ENCODE measurements at regions not wholly inside any gene's neighbourhood (a gene's known extent, or its start where the extent isn't known, plus 50 kb on each side); places are given as distances from the start of the nearest gene placed in this dataset.

DNA sequence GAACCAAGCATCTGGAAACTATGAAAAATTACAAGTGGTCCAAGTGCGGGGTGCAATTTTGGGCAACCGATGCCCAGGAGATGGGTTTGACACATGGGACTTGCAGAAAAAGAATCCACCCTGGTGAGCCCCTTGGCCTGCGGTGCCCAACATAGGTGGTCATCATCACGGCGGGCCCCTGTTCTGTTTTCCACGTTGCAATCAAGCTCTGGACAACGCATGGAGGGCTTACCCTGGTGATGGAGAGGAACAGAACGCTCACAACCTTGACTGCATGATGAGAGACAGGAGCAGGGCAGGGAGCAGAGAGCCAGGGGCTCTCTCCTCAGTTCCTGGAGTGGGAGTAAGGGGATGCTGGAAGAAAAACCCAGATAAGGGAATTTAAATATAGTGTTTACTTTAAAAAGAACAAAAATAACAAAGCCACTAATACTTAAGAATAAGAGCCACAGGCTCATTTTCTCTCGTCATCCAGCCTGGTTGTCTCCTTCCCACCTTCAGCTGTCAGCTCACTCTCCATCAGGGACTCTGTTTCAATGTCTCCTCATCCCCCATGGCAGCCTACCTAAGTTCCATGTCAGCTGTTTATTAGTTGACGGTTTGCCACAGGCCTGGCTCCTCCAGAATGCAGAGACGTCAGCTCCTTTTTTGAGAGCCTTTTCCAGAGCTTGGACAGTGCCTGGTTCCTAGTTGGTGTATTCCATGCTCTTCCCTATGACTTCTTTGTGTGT lies 172.1 kb downstream of the GADD45G start:
- Histone ChIP-seq H3K4me2 (ENCODE audit: low read length) (no peak overlapping the region), H3K9me3 (ENCODE audit: control insufficient read depth in 1 of 2, insufficient read depth in 1 of 2, low read depth in 1 of 2, low read length in 2 of 2) (no peaks in the 10 kb centered on the region), H2AFZ (ENCODE audit: low read depth, low read length, poor library complexity, severe bottlenecking) (no peak overlapping the region), H3K27me3 (ENCODE audit: insufficient read depth, low read length) (peaks cover 46% of the 10 kb centered on the region), H3K9me2 (ENCODE audit: insufficient read depth) (no peaks in the 10 kb centered on the region), H3K4me3 (replicated peaks in 1 of 2; ENCODE audit: low read depth in 1 of 2, low read length in 2 of 2) (no peak overlapping the region), H3K9ac (ENCODE audit: low read length) (no peak overlapping the region), H3K79me2 (ENCODE audit: insufficient read depth, low read length) (no peaks in the 10 kb centered on the region), H3K36me3 (ENCODE audit: control insufficient read depth in 1 of 2, insufficient read depth in 2 of 2, low read length in 2 of 2) (no peaks in the 10 kb centered on the region), H3K27ac (ENCODE audit: low read depth, low read length) (no peak overlapping the region), H3K4me1 (ENCODE audit: control insufficient read depth in 1 of 2, insufficient read depth in 2 of 2, low read length in 2 of 2) (no peaks in the 10 kb centered on the region), H4K20me1 (ENCODE audit: insufficient read depth) (no peaks in the 10 kb centered on the region)
- RAD21 ChIA-PET (ENCODE audit: low non-redundant PET in 1 of 2, low total read pairs in 2 of 2, uncharacterized antibody in 2 of 2, unreplicated experiment in 2 of 2), result interaction anchor here in 1 of 2 experiments (0.6 kb wide), 1 partner anchor 595 kb away, joined by 3 read pairs; no protein-coding TSS in a partner anchor
- CTCF ChIA-PET, result no interaction called here
- intact Hi-C loops (cut with micrococcal nuclease), result no loop called here
- POLR2A ChIA-PET, result no interaction called here
- DNase-seq (ENCODE audit: low read depth, low spot score) (no peak), ATAC-seq (no peak)
- no peak for TF ChIP-seq ELF1 (IDR thresholded peaks at IDR 0.05; ENCODE audit: borderline replicate concordance, low read depth)
- no peak for TF ChIP-seq EZH2 (IDR thresholded peaks at IDR 0.05)
- no peak for TF ChIP-seq YY1 (IDR thresholded peaks at IDR 0.05; ENCODE audit: extremely low read depth, insufficient replicate concordance, low read depth, low read length)
- BruUV-seq (replicated peaks), result no TSS peak

DNA sequence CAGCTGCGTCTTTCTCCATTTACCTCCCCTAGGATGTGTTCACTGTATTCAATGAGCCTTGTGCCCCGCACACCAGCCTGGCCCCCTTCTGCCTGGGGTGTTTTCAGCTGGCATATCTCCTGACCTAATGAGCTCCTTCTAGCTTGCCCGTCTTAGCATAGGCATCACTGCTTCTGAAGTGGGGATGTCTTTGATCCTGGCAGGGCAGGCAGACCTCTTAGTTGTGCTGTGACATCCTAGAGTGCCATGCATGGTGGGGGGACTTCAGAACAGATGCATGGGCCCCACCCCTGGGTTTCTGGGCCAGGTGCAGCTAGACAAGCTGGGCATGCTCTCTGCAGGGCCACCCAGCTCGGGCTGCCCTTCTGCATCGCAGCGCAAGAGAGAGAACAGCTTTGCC lies 172.7 kb downstream of the GADD45G start:
- POLR2A ChIA-PET, result no interaction called here
- TF ChIP-seq SIN3A (IDR thresholded peaks at IDR 0.05; ENCODE audit: low read depth) (no peak), SP1 (IDR thresholded peaks at IDR 0.05; ENCODE audit: low read depth) (no peak), ZNF274 (IDR thresholded peaks at IDR 0.05; ENCODE audit: low read depth, low read length) (no peak), POLR2AphosphoS5 (IDR thresholded peaks at IDR 0.05; ENCODE audit: low read depth, low read length) (no peak), TCF7L2 (IDR thresholded peaks at IDR 0.05; ENCODE audit: borderline replicate concordance, extremely low read depth, insufficient read depth, insufficient read length) (no peak), EGR1 (IDR thresholded peaks at IDR 0.05; ENCODE audit: low read depth) (no peak), ELF1 (IDR thresholded peaks at IDR 0.05; ENCODE audit: borderline replicate concordance, low read depth) (no peak), YY1 (IDR thresholded peaks at IDR 0.05; ENCODE audit: extremely low read depth, insufficient replicate concordance, low read depth, low read length) (no peak), CBX3 (IDR thresholded peaks at IDR 0.05; ENCODE audit: low read depth) (no peak), RAD21 (IDR thresholded peaks at IDR 0.05; ENCODE audit: low read depth) (no peak), MAX (IDR thresholded peaks at IDR 0.05) (no peak), JUND (IDR thresholded peaks at IDR 0.05) (no peak), ATF3 (IDR thresholded peaks at IDR 0.05) (no peak), POLR2A (IDR thresholded peaks at IDR 0.05; ENCODE audit: borderline replicate concordance, extremely low read depth, insufficient read depth, insufficient read length) (no peak), FOSL1 (IDR thresholded peaks at IDR 0.05; ENCODE audit: low read depth) (no peak), EZH2 (IDR thresholded peaks at IDR 0.05) (no peak), ZFX (IDR thresholded peaks at IDR 0.05) (no peak), SRF (IDR thresholded peaks at IDR 0.05; ENCODE audit: low read depth) (no peak)
- TF ChIP-seq, protein P1, sequence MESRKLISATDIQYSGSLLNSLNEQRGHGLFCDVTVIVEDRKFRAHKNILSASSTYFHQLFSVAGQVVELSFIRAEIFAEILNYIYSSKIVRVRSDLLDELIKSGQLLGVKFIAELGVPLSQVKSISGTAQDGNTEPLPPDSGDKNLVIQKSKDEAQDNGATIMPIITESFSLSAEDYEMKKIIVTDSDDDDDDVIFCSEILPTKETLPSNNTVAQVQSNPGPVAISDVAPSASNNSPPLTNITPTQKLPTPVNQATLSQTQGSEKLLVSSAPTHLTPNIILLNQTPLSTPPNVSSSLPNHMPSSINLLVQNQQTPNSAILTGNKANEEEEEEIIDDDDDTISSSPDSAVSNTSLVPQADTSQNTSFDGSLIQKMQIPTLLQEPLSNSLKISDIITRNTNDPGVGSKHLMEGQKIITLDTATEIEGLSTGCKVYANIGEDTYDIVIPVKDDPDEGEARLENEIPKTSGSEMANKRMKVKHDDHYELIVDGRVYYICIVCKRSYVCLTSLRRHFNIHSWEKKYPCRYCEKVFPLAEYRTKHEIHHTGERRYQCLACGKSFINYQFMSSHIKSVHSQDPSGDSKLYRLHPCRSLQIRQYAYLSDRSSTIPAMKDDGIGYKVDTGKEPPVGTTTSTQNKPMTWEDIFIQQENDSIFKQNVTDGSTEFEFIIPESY (IDR thresholded peaks at IDR 0.05; ENCODE audit: extremely low read depth, insufficient replicate concordance, low read length), result no peak

More for the DNA sequence above, 172.7 kb downstream of the GADD45G start:
- peaks cover 46% of the 10 kb centered on the region for H3K27me3 ChIP-seq (ENCODE audit: insufficient read depth, low read length)
- no peak overlapping the region for H3K9ac ChIP-seq (ENCODE audit: low read length)
- CTCF ChIA-PET, result no interaction called here
- no peaks in the 10 kb centered on the region for H3K9me2 ChIP-seq (ENCODE audit: insufficient read depth)
- H3K4me3 ChIP-seq (replicated peaks in 1 of 2; ENCODE audit: low read depth in 1 of 2, low read length in 2 of 2), result no peak overlapping the region
- DNase-seq (ENCODE audit: low read depth, low spot score), result no peak
- BruUV-seq (replicated peaks), result no TSS peak
- ATAC-seq, result no peak
- intact Hi-C loops (cut with micrococcal nuclease), result no loop called here
- H3K9me3 ChIP-seq (ENCODE audit: control insufficient read depth in 1 of 2, insufficient read depth in 1 of 2, low read depth in 1 of 2, low read length in 2 of 2), result no peaks in the 10 kb centered on the region
- no peaks in the 10 kb centered on the region for H3K79me2 ChIP-seq (ENCODE audit: insufficient read depth, low read length)
- RAD21 ChIA-PET (ENCODE audit: low non-redundant PET in 1 of 2, low total read pairs in 2 of 2, uncharacterized antibody in 2 of 2, unreplicated experiment in 2 of 2), result no interaction called here
- no peak overlapping the region for H2AFZ ChIP-seq (ENCODE audit: low read depth, low read length, poor library complexity, severe bottlenecking)
- no peaks in the 10 kb centered on the region for H3K36me3 ChIP-seq (ENCODE audit: control insufficient read depth in 1 of 2, insufficient read depth in 2 of 2, low read length in 2 of 2)
- H4K20me1 ChIP-seq (ENCODE audit: insufficient read depth), result no peaks in the 10 kb centered on the region
- no peaks in the 10 kb centered on the region for H3K4me1 ChIP-seq (ENCODE audit: control insufficient read depth in 1 of 2, insufficient read depth in 2 of 2, low read length in 2 of 2)
- H3K27ac ChIP-seq (ENCODE audit: low read depth, low read length), result no peak overlapping the region
- H3K4me2 ChIP-seq (ENCODE audit: low read length), result no peak overlapping the region
